K562 (cell line): ENCODE measurements at regions not wholly inside any gene's neighbourhood (a gene's known extent, or its start where the extent isn't known, plus 50 kb on each side); places are given as distances from the start of the nearest gene placed in this dataset.

ENCODE experiments used
- SMAD1 ChIP-seq: fragments of 150-350 bp; IDR thresholded peaks from 2 replicates; pipeline ENCODE4 v1.6.1; 2014; ENCODE audit warnings: low read length, low read depth; ENCODE audit not compliant: partially characterized antibody
- TARDBP ChIP-seq: fragments of 450-650 bp; IDR thresholded peaks from 2 replicates; pipeline ENCODE4 v1.6.1; 2016

GRCh38 chr5:9784231-9784630 is 154.1 kb upstream of the TAS2R1 start:
- TF ChIP-seq TARDBP (no peak), SMAD1 (no peak)
